HCT116 (cell line): ENCODE measurements at regions not wholly inside any gene's neighbourhood (a gene's known extent, or its start where the extent isn't known, plus 50 kb on each side); places are given as distances from the start of the nearest gene placed in this dataset.
"Not testable (repeated sequence)": the region's sequence is repeated elsewhere in the genome, so short reads cannot be mapped to it uniquely, and the experiment has no call there.

Experiments used
- ATAC-seq: fragments of 200-7000 bp; cut with Tn5 transposase; 2 replicates; pipeline ENCODE4 v1.9.1; 2020; ENCODE audit warnings: mild to moderate bottlenecking, moderate library complexity
- BruUV-seq: library from RNA; stranded (reverse); fragments of 400-500 nt; replicated peaks from 2 replicates; lab custom pipeline; 2021; lab: Mats Ljungman, UMichigan
- CTCF ChIA-PET: fragments of 300-600 bp; sonication (Branson Sonifier 250); formaldehyde crosslinking; loops from one replicate; lab custom pipeline; 2021; ENCODE audit warnings: antibody characterized with exemption; lab: Charles Lee
- POLR2A ChIA-PET: fragments of 300-600, 350-600 bp; sonication (Branson Sonifier 250); formaldehyde crosslinking; loops from one replicate; lab custom pipeline; 2021; ENCODE audit warnings: antibody characterized with exemption; lab: Charles Lee
- RAD21 ChIA-PET, 2 experiments: fragments of 300-600 bp; sonication (Branson Sonifier 250); formaldehyde crosslinking; loops; one replicate each; lab custom pipeline; 2023; ENCODE audit warnings: low total read pairs in 2 of 2; ENCODE audit not compliant: uncharacterized antibody in 2 of 2, unreplicated experiment in 2 of 2, low non-redundant PET in 1 of 2; lab: Charles Lee
- DNase-seq: peaks from one replicate; pipeline ENCODE4 v3.0.0-alpha.2; 2010; ENCODE audit warnings: low read depth, low spot score
- H2AFZ ChIP-seq: fragments of 200-600 bp; shearing (Covaris generic), sonication (generic); 2 replicates; pipeline ENCODE4 v1.6.1; 2017; ENCODE audit warnings: low read depth, mixed run types, mixed read lengths, antibody characterized with exemption, low read length; ENCODE audit not compliant: poor library complexity, severe bottlenecking
- H3K27ac ChIP-seq: 2 replicates; pipeline ENCODE4 v1.5.1; 2012; ENCODE audit warnings: low read depth, low read length
- H3K27me3 ChIP-seq: fragments of 200-600 bp; sonication (generic); 2 replicates; pipeline ENCODE4 v1.6.1; 2016; ENCODE audit warnings: mixed run types, low read length, mixed read lengths; ENCODE audit not compliant: insufficient read depth
- H3K36me3 ChIP-seq, 2 experiments: fragments of 200-500 bp in 1 of 2; fragments of 200-600 bp in 1 of 2; sonication (Bioruptor generic) in 1 of 2; sonication (generic) in 1 of 2; 2 replicates each; pipeline versions ENCODE4 v1.5.1 to v1.6.1; 2014 to 2016; ENCODE audit warnings: low read length in 2 of 2, inconsistent platforms in 1 of 2, mixed read lengths in 1 of 2, mixed run types in 1 of 2; ENCODE audit not compliant: insufficient read depth in 2 of 2, control insufficient read depth in 1 of 2
- H3K4me1 ChIP-seq, 2 experiments: fragments of 200-600 bp in 1 of 2; sonication (generic) in 1 of 2; 2 replicates each; pipeline versions ENCODE4 v1.5.1 to v1.6.1; 2012 to 2017; ENCODE audit warnings: low read length in 2 of 2, inconsistent platforms in 1 of 2, mild to moderate bottlenecking in 1 of 2, mixed read lengths in 1 of 2, mixed run types in 1 of 2, moderate library complexity in 1 of 2; ENCODE audit not compliant: insufficient read depth in 2 of 2, control insufficient read depth in 1 of 2
- H3K4me2 ChIP-seq: fragments of 200-600 bp; sonication (generic); 2 replicates; pipeline ENCODE4 v1.6.1; 2017; ENCODE audit warnings: mixed run types, low read length, mixed read lengths
- H3K4me3 ChIP-seq, 2 experiments: fragments of 200-600 bp in 1 of 2; sonication (generic) in 1 of 2; replicated peaks in 1 of 2; 2 replicates each; pipeline ENCODE4 v1.5.1; 2011 to 2016; ENCODE audit warnings: low read length in 2 of 2, control low read depth in 1 of 2, low read depth in 1 of 2, mild to moderate bottlenecking in 1 of 2, mixed read lengths in 1 of 2, mixed run types in 1 of 2
- H3K79me2 ChIP-seq: fragments of 200-600 bp; sonication (generic); 2 replicates; pipeline ENCODE4 v1.6.1; 2017; ENCODE audit warnings: mild to moderate bottlenecking, mixed run types, low read length, moderate library complexity, mixed read lengths; ENCODE audit not compliant: insufficient read depth
- H3K9ac ChIP-seq: fragments of 200-600 bp; sonication (generic); 2 replicates; pipeline ENCODE4 v1.6.1; 2016; ENCODE audit warnings: low read length, mixed read lengths
- H3K9me2 ChIP-seq: fragments of 200-600 bp; sonication (generic), shearing (Covaris generic); 2 replicates; pipeline ENCODE4 v1.6.1; 2017; ENCODE audit warnings: mixed run types, mild to moderate bottlenecking, moderate library complexity; ENCODE audit not compliant: insufficient read depth
- H3K9me3 ChIP-seq, 2 experiments: fragments of 200-500 bp in 1 of 2; fragments of 200-600 bp in 1 of 2; sonication (Bioruptor generic) in 1 of 2; sonication (generic) in 1 of 2; 2 replicates each; pipeline ENCODE4 v1.6.1; 2014 to 2017; ENCODE audit warnings: low read length in 2 of 2, mixed read lengths in 2 of 2, inconsistent platforms in 1 of 2, low read depth in 1 of 2, mild to moderate bottlenecking in 1 of 2, mixed run types in 1 of 2, moderate library complexity in 1 of 2; ENCODE audit not compliant: control insufficient read depth in 1 of 2, insufficient read depth in 1 of 2
- H4K20me1 ChIP-seq: fragments of 200-600 bp; sonication (generic), shearing (Covaris generic); 2 replicates; pipeline ENCODE4 v1.6.1; 2017; ENCODE audit warnings: mixed run types, mild to moderate bottlenecking, moderate library complexity; ENCODE audit not compliant: insufficient read depth
- intact Hi-C: fragments of 100-400 bp; cut with micrococcal nuclease; formaldehyde crosslinking; loops from 2 replicates; pipeline ENCODE4 v1.10.0; 2022

GRCh38 chr17:62233822-62234481, 146.4 kb upstream of the EFCAB3 start:
- RAD21 ChIA-PET, H3K36me3 ChIP-seq, ATAC-seq, POLR2A ChIA-PET, H3K79me2 ChIP-seq, H3K4me3 ChIP-seq, H3K4me1 ChIP-seq, H4K20me1 ChIP-seq, H3K9ac ChIP-seq, H3K27me3 ChIP-seq, CTCF ChIA-PET, H3K27ac ChIP-seq, H2AFZ ChIP-seq, DNase-seq, BruUV-seq, H3K9me2 ChIP-seq, H3K4me2 ChIP-seq, H3K9me3 ChIP-seq: not testable (repeated sequence)
- intact Hi-C loops, result loop anchor here (10.0 kb wide), 1 partner anchor 71 kb away; no protein-coding TSS in a partner anchor

- H3K79me2 ChIP-seq, H3K36me3 ChIP-seq, H3K9ac ChIP-seq, H3K4me1 ChIP-seq, H3K9me3 ChIP-seq, H3K4me2 ChIP-seq, DNase-seq, BruUV-seq, H3K4me3 ChIP-seq, CTCF ChIA-PET, ATAC-seq, H3K27ac ChIP-seq, RAD21 ChIA-PET, POLR2A ChIA-PET, H3K27me3 ChIP-seq, H4K20me1 ChIP-seq, H2AFZ ChIP-seq, H3K9me2 ChIP-seq: not testable (repeated sequence)
- intact Hi-C loops, result loop anchor here (10.0 kb wide), 1 partner anchor 74 kb away; no protein-coding TSS in a partner anchor
These were observed 149.1 kb upstream of the EFCAB3 start for GRCh38 chr17:62231293-62231692.
